ENCODE measurements at regions not wholly inside any gene's neighbourhood (a gene's known extent, or its start where the extent isn't known, plus 50 kb on each side); places are given as distances from the start of the nearest gene placed in this dataset.
"Not testable (repeated sequence)": the region's sequence is repeated elsewhere in the genome, so short reads cannot be mapped to it uniquely, and the experiment has no call there.

DNA sequence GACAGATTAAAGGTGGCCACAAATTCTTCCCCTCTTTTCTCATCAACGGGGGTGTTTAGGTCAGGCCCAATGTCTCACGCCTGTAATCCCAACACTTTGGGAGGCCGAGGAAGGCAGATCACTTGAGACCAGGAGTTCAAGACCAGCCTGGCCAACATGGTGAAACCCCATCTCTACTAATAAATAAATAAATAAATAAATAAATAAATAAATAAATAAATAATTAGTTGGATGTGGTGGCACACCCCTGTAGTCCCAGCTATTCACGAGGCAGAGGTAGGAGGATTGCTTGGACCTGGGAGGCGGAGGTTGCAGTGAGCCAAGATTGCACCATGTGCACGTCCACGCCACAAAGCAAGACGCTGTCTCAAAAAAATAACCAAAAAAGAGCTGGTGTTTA is 180.7 kb downstream of the FASLG start:
- TF ChIP-seq, protein P1, sequence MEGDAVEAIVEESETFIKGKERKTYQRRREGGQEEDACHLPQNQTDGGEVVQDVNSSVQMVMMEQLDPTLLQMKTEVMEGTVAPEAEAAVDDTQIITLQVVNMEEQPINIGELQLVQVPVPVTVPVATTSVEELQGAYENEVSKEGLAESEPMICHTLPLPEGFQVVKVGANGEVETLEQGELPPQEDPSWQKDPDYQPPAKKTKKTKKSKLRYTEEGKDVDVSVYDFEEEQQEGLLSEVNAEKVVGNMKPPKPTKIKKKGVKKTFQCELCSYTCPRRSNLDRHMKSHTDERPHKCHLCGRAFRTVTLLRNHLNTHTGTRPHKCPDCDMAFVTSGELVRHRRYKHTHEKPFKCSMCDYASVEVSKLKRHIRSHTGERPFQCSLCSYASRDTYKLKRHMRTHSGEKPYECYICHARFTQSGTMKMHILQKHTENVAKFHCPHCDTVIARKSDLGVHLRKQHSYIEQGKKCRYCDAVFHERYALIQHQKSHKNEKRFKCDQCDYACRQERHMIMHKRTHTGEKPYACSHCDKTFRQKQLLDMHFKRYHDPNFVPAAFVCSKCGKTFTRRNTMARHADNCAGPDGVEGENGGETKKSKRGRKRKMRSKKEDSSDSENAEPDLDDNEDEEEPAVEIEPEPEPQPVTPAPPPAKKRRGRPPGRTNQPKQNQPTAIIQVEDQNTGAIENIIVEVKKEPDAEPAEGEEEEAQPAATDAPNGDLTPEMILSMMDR (IDR thresholded peaks at IDR 0.05) = not testable (repeated sequence)
- TF ChIP-seq POLR2A (IDR thresholded peaks at IDR 0.05) = not testable (repeated sequence)
